PC-9 (cell line): ENCODE measurements at regions not wholly inside any gene's neighbourhood (a gene's known extent, or its start where the extent isn't known, plus 50 kb on each side); places are given as distances from the start of the nearest gene placed in this dataset.

Experiments used
- EZH2 ChIP-seq: fragments of 200-600 bp; sonication (generic); IDR thresholded peaks from 2 replicates; pipeline ENCODE4 v1.8.0; 2017; ENCODE audit warnings: antibody characterized with exemption, low read depth
- TF ChIP-seq, protein P1 (sequence below): fragments of 200-600 bp; sonication (generic); conservative IDR thresholded peaks from 2 replicates; pipeline ENCODE4 v1.6.1; 2017; ENCODE audit warnings: mixed run types, antibody characterized with exemption, mild to moderate bottlenecking, moderate library complexity

- TF ChIP-seq, protein P1, sequence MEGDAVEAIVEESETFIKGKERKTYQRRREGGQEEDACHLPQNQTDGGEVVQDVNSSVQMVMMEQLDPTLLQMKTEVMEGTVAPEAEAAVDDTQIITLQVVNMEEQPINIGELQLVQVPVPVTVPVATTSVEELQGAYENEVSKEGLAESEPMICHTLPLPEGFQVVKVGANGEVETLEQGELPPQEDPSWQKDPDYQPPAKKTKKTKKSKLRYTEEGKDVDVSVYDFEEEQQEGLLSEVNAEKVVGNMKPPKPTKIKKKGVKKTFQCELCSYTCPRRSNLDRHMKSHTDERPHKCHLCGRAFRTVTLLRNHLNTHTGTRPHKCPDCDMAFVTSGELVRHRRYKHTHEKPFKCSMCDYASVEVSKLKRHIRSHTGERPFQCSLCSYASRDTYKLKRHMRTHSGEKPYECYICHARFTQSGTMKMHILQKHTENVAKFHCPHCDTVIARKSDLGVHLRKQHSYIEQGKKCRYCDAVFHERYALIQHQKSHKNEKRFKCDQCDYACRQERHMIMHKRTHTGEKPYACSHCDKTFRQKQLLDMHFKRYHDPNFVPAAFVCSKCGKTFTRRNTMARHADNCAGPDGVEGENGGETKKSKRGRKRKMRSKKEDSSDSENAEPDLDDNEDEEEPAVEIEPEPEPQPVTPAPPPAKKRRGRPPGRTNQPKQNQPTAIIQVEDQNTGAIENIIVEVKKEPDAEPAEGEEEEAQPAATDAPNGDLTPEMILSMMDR: no peak
- TF ChIP-seq EZH2: no peak
Observed at GRCh38 chr12:63457857-63458256, 210.4 kb downstream of the DPY19L2 start.
